PC-9 (cell line): ENCODE measurements at regions not wholly inside any gene's neighbourhood (a gene's known extent, or its start where the extent isn't known, plus 50 kb on each side); places are given as distances from the start of the nearest gene placed in this dataset.
"Not testable (repeated sequence)": the region's sequence is repeated elsewhere in the genome, so short reads cannot be mapped to it uniquely, and the experiment has no call there.

Source experiments
- BruUV-seq: library from RNA; stranded (reverse); fragments of 400-500 nt; replicated peaks from 2 replicates; lab custom pipeline; 2021; lab: Mats Ljungman, UMichigan
- CTCF ChIA-PET: fragments of 300-600 bp; sonication (Branson Sonifier 250); formaldehyde crosslinking; loops from one replicate; lab custom pipeline; 2022; ENCODE audit warnings: antibody characterized with exemption; lab: Charles Lee
- POLR2A ChIA-PET: fragments of 300-600 bp; sonication (Branson Sonifier 250); formaldehyde crosslinking; loops from one replicate; lab custom pipeline; 2022; ENCODE audit warnings: antibody characterized with exemption; ENCODE audit not compliant: unreplicated experiment; lab: Charles Lee
- DNase-seq, 2 experiments: peaks; one replicate each; pipeline versions ENCODE4 v3.0.0 to v3.0.0-alpha.2; 2015 to 2022; ENCODE audit warnings: mixed read lengths in 1 of 2
- H2AFZ ChIP-seq: fragments of 200-600 bp; sonication (generic); 2 replicates; pipeline ENCODE4 v1.8.1; 2017; ENCODE audit warnings: antibody characterized with exemption
- H3F3A ChIP-seq: fragments of 200-600 bp; sonication (generic); 2 replicates; pipeline ENCODE4 v1.8.1; 2017; ENCODE audit warnings: antibody characterized with exemption, mild to moderate bottlenecking, low read depth; ENCODE audit not compliant: insufficient read depth
- H3K27ac ChIP-seq: fragments of 200-600 bp; sonication (generic); 2 replicates; pipeline ENCODE4 v1.6.1; 2016; ENCODE audit warnings: mixed run types
- H3K27me3 ChIP-seq: fragments of 200-600 bp; sonication (generic); 2 replicates; pipeline ENCODE4 v1.6.1; 2016; ENCODE audit warnings: low read depth, mixed run types; ENCODE audit not compliant: insufficient read depth
- H3K36me3 ChIP-seq: fragments of 200-600 bp; sonication (generic); 2 replicates; pipeline ENCODE4 v1.6.1; 2016; ENCODE audit warnings: low read depth, mixed run types
- H3K4me1 ChIP-seq: fragments of 200-600 bp; sonication (generic); replicated peaks from 2 replicates; pipeline ENCODE4 v1.6.1; 2016; ENCODE audit warnings: mixed run types; ENCODE audit not compliant: insufficient read depth
- H3K4me2 ChIP-seq: fragments of 200-600 bp; sonication (generic); 2 replicates; pipeline ENCODE4 v1.6.1; 2017; ENCODE audit warnings: mixed run types
- H3K4me3 ChIP-seq: fragments of 200-600 bp; sonication (generic); 2 replicates; pipeline ENCODE4 v1.6.1; 2016; ENCODE audit warnings: mixed run types
- H3K79me2 ChIP-seq: fragments of 200-600 bp; sonication (generic); 2 replicates; pipeline ENCODE4 v1.6.1; 2017; ENCODE audit warnings: low read depth, mixed run types
- H3K9me2 ChIP-seq: fragments of 200-600 bp; sonication (generic); 2 replicates; pipeline ENCODE4 v1.8.1; 2017; ENCODE audit warnings: mild to moderate bottlenecking; ENCODE audit not compliant: insufficient read depth
- H3K9me3 ChIP-seq: fragments of 200-600 bp; sonication (generic); 2 replicates; pipeline ENCODE4 v1.8.1; 2016; ENCODE audit warnings: low read depth; ENCODE audit not compliant: insufficient read depth
- H4K20me1 ChIP-seq: fragments of 200-600 bp; sonication (generic); 2 replicates; pipeline ENCODE4 v1.8.1; 2017; ENCODE audit not compliant: insufficient read depth
- EZH2 ChIP-seq: fragments of 200-600 bp; sonication (generic); IDR thresholded peaks from 2 replicates; pipeline ENCODE4 v1.8.0; 2017; ENCODE audit warnings: antibody characterized with exemption, low read depth
- intact Hi-C: fragments of 100-400 bp; cut with micrococcal nuclease; formaldehyde crosslinking; loops from one replicate; pipeline ENCODE4 v1.10.0; 2022; ENCODE audit not compliant: unreplicated experiment
- TF ChIP-seq, protein P1 (sequence below): fragments of 200-600 bp; sonication (generic); conservative IDR thresholded peaks from 2 replicates; pipeline ENCODE4 v1.6.1; 2017; ENCODE audit warnings: mixed run types, antibody characterized with exemption, mild to moderate bottlenecking, moderate library complexity

DNA sequence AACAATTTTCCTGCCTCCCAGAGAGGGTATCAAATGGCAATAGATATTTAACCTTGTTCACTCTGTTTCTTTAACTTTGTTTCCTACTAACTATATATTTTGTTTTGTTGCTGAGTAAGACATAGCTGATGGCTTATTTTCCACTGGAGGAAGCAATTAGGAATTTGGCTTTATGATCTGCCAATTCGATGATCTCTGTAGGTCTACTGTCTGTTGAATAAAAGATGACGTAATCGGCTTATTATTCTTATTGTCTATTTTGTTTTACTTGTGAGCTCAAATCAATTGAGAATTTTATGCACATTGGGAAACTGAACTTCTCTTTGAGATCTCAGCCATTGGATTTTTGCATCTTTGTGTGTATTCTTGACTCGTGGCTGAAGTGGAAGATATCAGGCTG lies 862.6 kb downstream of the EFNB2 start:
- no TSS peak for BruUV-seq
- Histone ChIP-seq H4K20me1 (no peaks in the 10 kb centered on the region), H3F3A (no peaks in the 10 kb centered on the region), H3K27me3 (no peaks in the 10 kb centered on the region), H3K27ac (no peak overlapping the region), H3K4me3 (no peak overlapping the region), H3K79me2 (no peaks in the 10 kb centered on the region), H3K9me2 (no peaks in the 10 kb centered on the region), H3K36me3 (no peaks in the 10 kb centered on the region), H3K4me2 (no peak overlapping the region), H3K4me1 (no peaks in the 10 kb centered on the region), H2AFZ (no peak overlapping the region), H3K9me3 (no peaks in the 10 kb centered on the region)
- ChIA-PET POLR2A (no interaction called here), CTCF (no interaction called here)
- intact Hi-C loops = no loop called here
- no peak for DNase-seq
- TF ChIP-seq EZH2 = no peak
- TF ChIP-seq, protein P1, sequence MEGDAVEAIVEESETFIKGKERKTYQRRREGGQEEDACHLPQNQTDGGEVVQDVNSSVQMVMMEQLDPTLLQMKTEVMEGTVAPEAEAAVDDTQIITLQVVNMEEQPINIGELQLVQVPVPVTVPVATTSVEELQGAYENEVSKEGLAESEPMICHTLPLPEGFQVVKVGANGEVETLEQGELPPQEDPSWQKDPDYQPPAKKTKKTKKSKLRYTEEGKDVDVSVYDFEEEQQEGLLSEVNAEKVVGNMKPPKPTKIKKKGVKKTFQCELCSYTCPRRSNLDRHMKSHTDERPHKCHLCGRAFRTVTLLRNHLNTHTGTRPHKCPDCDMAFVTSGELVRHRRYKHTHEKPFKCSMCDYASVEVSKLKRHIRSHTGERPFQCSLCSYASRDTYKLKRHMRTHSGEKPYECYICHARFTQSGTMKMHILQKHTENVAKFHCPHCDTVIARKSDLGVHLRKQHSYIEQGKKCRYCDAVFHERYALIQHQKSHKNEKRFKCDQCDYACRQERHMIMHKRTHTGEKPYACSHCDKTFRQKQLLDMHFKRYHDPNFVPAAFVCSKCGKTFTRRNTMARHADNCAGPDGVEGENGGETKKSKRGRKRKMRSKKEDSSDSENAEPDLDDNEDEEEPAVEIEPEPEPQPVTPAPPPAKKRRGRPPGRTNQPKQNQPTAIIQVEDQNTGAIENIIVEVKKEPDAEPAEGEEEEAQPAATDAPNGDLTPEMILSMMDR = no peak

DNA sequence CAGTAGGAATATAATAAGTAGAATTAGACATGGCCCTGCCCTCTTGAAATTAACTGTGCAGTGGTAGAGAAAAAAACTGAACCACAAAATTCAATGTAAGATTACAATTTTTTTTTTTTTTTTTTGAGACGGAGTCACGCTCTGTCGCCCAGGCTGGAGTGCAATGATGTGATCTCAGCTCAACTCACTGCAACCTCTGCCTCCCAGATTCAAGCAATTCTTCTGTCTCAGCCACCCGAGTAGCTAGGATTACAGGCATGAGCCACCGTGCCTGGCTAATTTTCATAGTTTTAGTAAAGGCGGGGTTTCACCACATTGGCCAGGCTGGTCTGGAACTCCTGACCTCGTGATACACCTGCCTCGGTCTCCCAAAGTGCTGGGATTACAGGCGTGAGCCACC lies 864.3 kb downstream of the EFNB2 start:
- H3K27me3 ChIP-seq, H3K4me1 ChIP-seq, H3K79me2 ChIP-seq, H3K9me3 ChIP-seq, BruUV-seq, intact Hi-C loops, H3F3A ChIP-seq, H4K20me1 ChIP-seq, CTCF ChIA-PET, H3K36me3 ChIP-seq, DNase-seq, H3K9me2 ChIP-seq, H2AFZ ChIP-seq, H3K4me3 ChIP-seq, POLR2A ChIA-PET, H3K4me2 ChIP-seq, H3K27ac ChIP-seq: not testable (repeated sequence)

DNA sequence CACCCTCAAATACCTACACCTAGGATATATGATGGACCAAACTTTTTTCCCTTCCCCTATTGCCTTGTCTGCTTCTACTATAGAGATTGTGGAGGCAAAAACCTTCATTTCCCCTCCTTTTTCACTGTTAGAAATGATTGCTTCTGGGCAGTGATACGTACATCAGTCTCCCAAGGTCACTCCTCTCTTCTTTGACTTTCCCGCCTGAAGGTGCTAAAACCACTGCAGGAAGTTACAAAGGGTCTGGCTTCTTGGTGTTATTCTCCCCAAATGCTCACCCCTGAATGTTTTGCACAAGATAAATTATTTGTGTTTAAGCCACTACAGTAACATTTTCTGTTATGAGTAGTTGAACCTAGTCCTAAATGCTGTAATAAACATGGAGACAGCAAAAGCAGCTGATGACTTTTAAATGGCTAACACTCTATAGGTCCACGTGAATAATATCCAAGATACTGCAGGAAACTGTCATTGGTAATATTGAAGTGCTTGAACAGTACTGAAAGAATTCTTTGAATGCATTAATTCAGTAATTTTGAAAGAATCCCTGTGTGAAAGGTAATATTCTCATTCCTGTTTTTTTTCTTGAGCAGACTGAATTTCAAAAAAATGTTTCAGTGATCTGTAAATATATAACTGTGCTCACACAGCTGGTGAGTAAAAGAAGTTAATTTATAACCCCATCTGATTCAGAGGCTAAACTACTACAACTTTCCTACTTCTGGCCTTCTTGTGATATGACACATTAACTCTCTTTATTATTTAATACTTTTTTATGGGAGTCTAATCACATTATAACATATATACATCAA lies 865.1 kb downstream of the EFNB2 start:
- Histone ChIP-seq H3K9me3 (no peaks in the 10 kb centered on the region), H3K4me2 (no peak overlapping the region), H4K20me1 (no peaks in the 10 kb centered on the region), H3K4me1 (no peaks in the 10 kb centered on the region), H3K4me3 (no peak overlapping the region), H3K27ac (no peak overlapping the region), H3K9me2 (no peaks in the 10 kb centered on the region), H2AFZ (no peak overlapping the region), H3K27me3 (no peaks in the 10 kb centered on the region), H3K79me2 (no peaks in the 10 kb centered on the region), H3K36me3 (no peaks in the 10 kb centered on the region), H3F3A (no peaks in the 10 kb centered on the region)
- TF ChIP-seq, protein P1 = no peak
- TF ChIP-seq EZH2 = no peak
- BruUV-seq = no TSS peak
- intact Hi-C loops = no loop called here
- POLR2A ChIA-PET = no interaction called here
- no peak for DNase-seq
- CTCF ChIA-PET = interaction anchor here (0.6 kb wide), 1 partner anchor 159 kb away, joined by 11 read pairs; no protein-coding TSS in a partner anchor
